ENCODE measurements at regions not wholly inside any gene's neighbourhood (a gene's known extent, or its start where the extent isn't known, plus 50 kb on each side); places are given as distances from the start of the nearest gene placed in this dataset.

DNA sequence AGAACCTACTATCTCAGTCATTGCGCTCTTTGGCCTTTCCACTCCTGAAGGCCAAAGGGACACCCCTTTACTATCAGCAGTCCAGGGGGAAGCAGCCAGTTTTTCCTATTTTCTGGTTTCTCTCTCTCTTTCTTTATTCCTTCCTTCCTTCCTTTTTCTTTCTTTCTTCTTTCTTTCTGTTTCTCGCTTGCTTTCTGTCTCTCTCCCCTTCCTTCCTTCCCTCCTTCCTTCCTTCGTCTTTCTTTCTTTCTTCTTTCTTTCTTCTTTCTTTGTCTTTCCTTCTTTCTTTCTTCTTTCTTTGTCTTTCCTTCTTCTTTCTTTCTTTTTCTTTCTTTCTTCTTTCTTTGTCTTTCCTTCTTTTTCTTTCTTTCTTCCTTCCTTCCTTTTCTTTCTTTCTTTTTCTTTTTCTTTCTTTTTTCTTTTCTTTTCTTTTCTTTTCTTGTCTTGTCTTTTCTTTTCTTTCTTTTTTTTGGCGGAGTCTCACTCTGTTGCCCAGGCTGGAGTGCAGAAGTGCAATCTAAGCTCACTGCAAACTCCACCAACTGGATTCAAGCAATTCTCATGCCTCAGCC is 64.9 kb upstream of the OTX2 start:
- H3K27ac ChIP-seq (ENCODE audit: low read depth, low read length): no peak overlapping the region
- H3K9ac ChIP-seq (ENCODE audit: extremely low read depth, low read length, poor library complexity, severe bottlenecking): no peak overlapping the region
- H3K4me1 Mint-ChIP-seq: peaks cover 14% of the 10 kb centered on the region
- WGBS, 2 experiments (ENCODE audit: insufficient coverage in 1 of 2, insufficient read length in 1 of 2): 86 to 92% methylated on average over 4 of the region's 4 CpGs
- peaks cover 12% of the 10 kb centered on the region for H3K27me3 Mint-ChIP-seq (ENCODE audit: insufficient read depth)
- no peaks in the 10 kb centered on the region for H3K36me3 ChIP-seq (ENCODE audit: control insufficient read depth, insufficient read depth, low read length)
- no peaks in the 10 kb centered on the region for H3K9me3 ChIP-seq (ENCODE audit: control insufficient read depth, low read length)
- H3K36me3 Mint-ChIP-seq (ENCODE audit: low read depth): peaks cover 2% of the 10 kb centered on the region
- no peak for DNase-seq
- H3K9me3 Mint-ChIP-seq: no peaks in the 10 kb centered on the region
- H3K4me1 ChIP-seq (ENCODE audit: control insufficient read depth, insufficient read depth, low read length): no peaks in the 10 kb centered on the region
- no peak overlapping the region for H3K27ac Mint-ChIP-seq
- TF ChIP-seq, protein P1, sequence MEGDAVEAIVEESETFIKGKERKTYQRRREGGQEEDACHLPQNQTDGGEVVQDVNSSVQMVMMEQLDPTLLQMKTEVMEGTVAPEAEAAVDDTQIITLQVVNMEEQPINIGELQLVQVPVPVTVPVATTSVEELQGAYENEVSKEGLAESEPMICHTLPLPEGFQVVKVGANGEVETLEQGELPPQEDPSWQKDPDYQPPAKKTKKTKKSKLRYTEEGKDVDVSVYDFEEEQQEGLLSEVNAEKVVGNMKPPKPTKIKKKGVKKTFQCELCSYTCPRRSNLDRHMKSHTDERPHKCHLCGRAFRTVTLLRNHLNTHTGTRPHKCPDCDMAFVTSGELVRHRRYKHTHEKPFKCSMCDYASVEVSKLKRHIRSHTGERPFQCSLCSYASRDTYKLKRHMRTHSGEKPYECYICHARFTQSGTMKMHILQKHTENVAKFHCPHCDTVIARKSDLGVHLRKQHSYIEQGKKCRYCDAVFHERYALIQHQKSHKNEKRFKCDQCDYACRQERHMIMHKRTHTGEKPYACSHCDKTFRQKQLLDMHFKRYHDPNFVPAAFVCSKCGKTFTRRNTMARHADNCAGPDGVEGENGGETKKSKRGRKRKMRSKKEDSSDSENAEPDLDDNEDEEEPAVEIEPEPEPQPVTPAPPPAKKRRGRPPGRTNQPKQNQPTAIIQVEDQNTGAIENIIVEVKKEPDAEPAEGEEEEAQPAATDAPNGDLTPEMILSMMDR (conservative IDR thresholded peaks at IDR 0.05): no peak
- H3K4me3 ChIP-seq (ENCODE audit: low read length): no peak overlapping the region
- no peaks in the 10 kb centered on the region for H3K27me3 ChIP-seq (ENCODE audit: control insufficient read depth, insufficient read depth, low read length, poor library complexity, severe bottlenecking)
- H3K4me3 Mint-ChIP-seq: no peak overlapping the region

DNA sequence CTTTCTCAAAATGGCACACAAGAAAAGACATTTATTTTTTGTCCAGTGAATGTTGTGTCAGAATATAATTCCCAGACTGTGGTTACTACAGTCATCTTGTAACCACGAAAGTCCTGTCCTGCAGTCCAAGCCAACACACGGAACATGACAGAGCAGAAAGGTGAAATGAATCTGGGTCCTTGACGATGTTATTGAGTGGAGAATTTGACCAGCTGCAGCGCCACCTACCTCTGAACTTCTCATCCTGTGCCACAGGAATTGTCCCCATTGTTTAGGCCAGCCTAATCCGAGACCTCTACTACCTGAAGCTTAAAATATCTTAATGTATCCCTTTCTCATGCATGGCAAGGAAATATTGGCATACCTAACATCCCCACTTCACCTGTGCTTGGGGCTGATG is 64.1 kb upstream of the OTX2 start:
- Mint-ChIP-seq H3K4me1 (peaks cover 14% of the 10 kb centered on the region), H3K27ac (no peak overlapping the region), H3K9me3 (no peaks in the 10 kb centered on the region), H3K36me3 (ENCODE audit: low read depth) (no peaks in the 10 kb centered on the region), H3K4me3 (no peak overlapping the region), H3K27me3 (ENCODE audit: insufficient read depth) (peaks cover 11% of the 10 kb centered on the region)
- no peak overlapping the region for H3K9ac ChIP-seq (ENCODE audit: extremely low read depth, low read length, poor library complexity, severe bottlenecking)
- no peaks in the 10 kb centered on the region for H3K27me3 ChIP-seq (ENCODE audit: control insufficient read depth, insufficient read depth, low read length, poor library complexity, severe bottlenecking)
- peak; percentile 89 for DNase-seq
- H3K4me1 ChIP-seq (ENCODE audit: control insufficient read depth, insufficient read depth, low read length): no peaks in the 10 kb centered on the region
- no peak overlapping the region for H3K4me3 ChIP-seq (ENCODE audit: low read length)
- TF ChIP-seq, protein P1 (conservative IDR thresholded peaks at IDR 0.05): peak; percentile 86
- no peak overlapping the region for H3K27ac ChIP-seq (ENCODE audit: low read depth, low read length)
- H3K36me3 ChIP-seq (ENCODE audit: control insufficient read depth, insufficient read depth, low read length): no peaks in the 10 kb centered on the region
- 29 to 59% methylated on average over 2 to 5 of the region's 5 CpGs for WGBS, 2 experiments (ENCODE audit: insufficient coverage in 1 of 2, insufficient read length in 1 of 2)
- no peaks in the 10 kb centered on the region for H3K9me3 ChIP-seq (ENCODE audit: control insufficient read depth, low read length)

DNA sequence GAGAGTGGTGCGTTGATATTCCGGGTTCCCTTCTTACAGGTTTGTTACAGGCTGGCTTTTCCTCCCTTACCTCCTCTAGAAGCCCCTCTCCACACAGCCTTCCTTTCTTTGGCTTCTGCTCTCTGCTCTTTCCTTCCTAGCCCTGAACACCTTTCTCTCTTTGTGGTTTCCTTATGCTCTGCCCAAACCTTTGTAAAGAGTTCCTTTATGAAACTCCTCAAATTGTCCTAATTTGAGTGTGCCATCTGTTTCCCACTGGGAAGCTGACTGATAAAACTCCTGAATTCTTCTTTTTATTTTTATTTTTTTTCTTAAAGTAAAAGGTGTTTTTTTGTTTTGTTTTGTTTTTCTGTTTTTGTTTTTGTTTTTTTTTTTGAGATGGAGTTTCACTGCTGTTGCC is 60.1 kb upstream of the OTX2 start:
- no peaks in the 10 kb centered on the region for H3K9me3 Mint-ChIP-seq
- TF ChIP-seq, protein P1 (conservative IDR thresholded peaks at IDR 0.05): no peak
- Histone ChIP-seq H3K4me1 (ENCODE audit: control insufficient read depth, insufficient read depth, low read length) (no peaks in the 10 kb centered on the region), H3K36me3 (ENCODE audit: control insufficient read depth, insufficient read depth, low read length) (no peaks in the 10 kb centered on the region), H3K9ac (ENCODE audit: extremely low read depth, low read length, poor library complexity, severe bottlenecking) (no peak overlapping the region), H3K27ac (ENCODE audit: low read depth, low read length) (no peak overlapping the region), H3K4me3 (ENCODE audit: low read length) (no peak overlapping the region), H3K27me3 (ENCODE audit: control insufficient read depth, insufficient read depth, low read length, poor library complexity, severe bottlenecking) (no peaks in the 10 kb centered on the region), H3K9me3 (ENCODE audit: control insufficient read depth, low read length) (no peaks in the 10 kb centered on the region)
- H3K27ac Mint-ChIP-seq: no peak overlapping the region
- H3K27me3 Mint-ChIP-seq (ENCODE audit: insufficient read depth): peaks cover 16% of the 10 kb centered on the region
- peaks cover 21% of the 10 kb centered on the region for H3K4me1 Mint-ChIP-seq
- DNase-seq: no peak
- H3K36me3 Mint-ChIP-seq (ENCODE audit: low read depth): no peaks in the 10 kb centered on the region
- H3K4me3 Mint-ChIP-seq: no peak overlapping the region
- 100% methylated on average over 2 of the region's 2 CpGs; no CpG with 5 or more reads in 1 of the 2 experiments for WGBS, 2 experiments (ENCODE audit: insufficient coverage in 1 of 2, insufficient read length in 1 of 2)
